A549 (cell line): ENCODE measurements at regions not wholly inside any gene's neighbourhood (a gene's known extent, or its start where the extent isn't known, plus 50 kb on each side); places are given as distances from the start of the nearest gene placed in this dataset.

Source experiments
- ATAC-seq, 2 experiments: fragments of 200-7000 bp in 1 of 2; fragments of >200 bp in 1 of 2; cut with Nextera tagmentation in 1 of 2; cut with Tn5 transposase in 1 of 2; 3 replicates each; pipeline versions ENCODE4 v1.8.0 to v1.9.1; 2018 to 2020; ENCODE audit warnings: mild to moderate bottlenecking in 1 of 2, moderate library complexity in 1 of 2
- CTCF ChIA-PET: fragments of 300-600 bp; sonication (Branson Sonifier 250); formaldehyde crosslinking; extraction: SDS; loops from one replicate; lab custom pipeline; 2021; ENCODE audit warnings: antibody characterized with exemption, inconsistent platforms; lab: Yijun Ruan, JAX
- POLR2A ChIA-PET: fragments of 350-600 bp; formaldehyde crosslinking; extraction: SDS; loops from one replicate; lab custom pipeline; 2021; ENCODE audit warnings: antibody characterized with exemption, inconsistent platforms; lab: Yijun Ruan, JAX
- DNase-seq, 2 experiments: peaks; one replicate each; pipeline versions ENCODE4 v3.0.0 to v3.0.0-alpha.2; 2011 to 2016; ENCODE audit warnings: low read depth in 1 of 2, low spot score in 1 of 2
- FAIRE-seq: peaks from 2 replicates; lab custom pipeline; 2011; peaks lifted over from hg19 to GRCh38; lab: Jason Lieb, UNC
- H3K27ac ChIP-seq, 2 experiments: fragments of >200 bp; sonication (Bioruptor Twin); formaldehyde crosslinking; 3 replicates each; pipeline ENCODE4 v1.5.1; 2016 to 2017
- H3K4me1 ChIP-seq: fragments of >200 bp; sonication (Bioruptor Twin); formaldehyde crosslinking; 3 replicates; pipeline ENCODE4 v1.6.1; 2016
- H3K4me2 ChIP-seq: fragments of >200 bp; sonication (Bioruptor Twin); formaldehyde crosslinking; 3 replicates; pipeline ENCODE4 v1.6.1; 2016
- H3K4me3 ChIP-seq: fragments of >200 bp; sonication (Bioruptor Twin); formaldehyde crosslinking; 3 replicates; pipeline ENCODE4 v1.5.1; 2016
- H3K9me3 ChIP-seq: fragments of >200 bp; sonication (Bioruptor Twin); formaldehyde crosslinking; 3 replicates; pipeline ENCODE4 v1.6.1; 2016
- BHLHE40 ChIP-seq: IDR thresholded peaks from 2 replicates; pipeline ENCODE4 v1.6.1; 2012; ENCODE audit warnings: low read depth, low read length, inconsistent platforms
- CHD2 ChIP-seq: fragments of 150-350 bp; IDR thresholded peaks from 2 replicates; pipeline ENCODE4 v1.6.1; 2014; ENCODE audit warnings: low read length; ENCODE audit not compliant: partially characterized antibody
- CHD4 ChIP-seq: fragments of 200-600 bp; sonication (generic); IDR thresholded peaks from 2 replicates; pipeline ENCODE4 v1.6.1; 2016; ENCODE audit warnings: antibody characterized with exemption, mild to moderate bottlenecking, borderline replicate concordance
- EHMT2 ChIP-seq: fragments of 200-600 bp; sonication (generic); IDR thresholded peaks from 2 replicates; pipeline ENCODE4 v1.6.1; 2016; ENCODE audit warnings: antibody characterized with exemption, low read depth, mild to moderate bottlenecking, moderate library complexity
- EP300 ChIP-seq, 2 experiments: fragments of >200 bp; sonication (Bioruptor Twin); formaldehyde crosslinking; IDR thresholded peaks; 2 replicates in 1 of 2; 3 replicates in 1 of 2; pipeline ENCODE4 v1.6.1; 2016 to 2017
- FOSB ChIP-seq: fragments of 250-450 bp; sonication (Bioruptor Pico); IDR thresholded peaks from 2 replicates; pipeline ENCODE4 v1.5.0; 2020; ENCODE audit warnings: mild to moderate bottlenecking, moderate library complexity
- FOSL2 ChIP-seq, 2 experiments: fragments of 450-650 bp in 1 of 2; fragments of >200 bp in 1 of 2; sonication (Bioruptor Twin) in 1 of 2; formaldehyde crosslinking; IDR thresholded peaks; 2 replicates each; pipeline versions ENCODE4 v1.5.0 to v1.6.1; 2016 to 2020; ENCODE audit warnings: mild to moderate bottlenecking in 1 of 2, moderate library complexity in 1 of 2
- HEYL ChIP-seq: fragments of 250-450 bp; sonication (Bioruptor Pico); IDR thresholded peaks from 2 replicates; pipeline ENCODE4 v1.8.0; 2021; ENCODE audit warnings: mild to moderate bottlenecking, moderate library complexity
- HOXB13 ChIP-seq: fragments of 250-450 bp; sonication (Bioruptor Pico); IDR thresholded peaks from 2 replicates; pipeline ENCODE4 v1.5.0; 2020; ENCODE audit warnings: low read depth, mild to moderate bottlenecking, moderate library complexity
- JUNB ChIP-seq: fragments of >200 bp; sonication (Bioruptor Twin); formaldehyde crosslinking; IDR thresholded peaks from 2 replicates; pipeline ENCODE4 v1.6.1; 2016
- MAFK ChIP-seq: fragments of 450-650 bp; IDR thresholded peaks from 2 replicates; pipeline ENCODE4 v1.6.1; 2014; ENCODE audit not compliant: partially characterized antibody
- NR3C1 ChIP-seq: fragments of >200 bp; sonication (Bioruptor Twin); formaldehyde crosslinking; IDR thresholded peaks from 3 replicates; pipeline ENCODE4 v1.6.1; 2017
- POLR2A ChIP-seq: IDR thresholded peaks from 2 replicates; pipeline ENCODE4 v1.6.1; 2012; ENCODE audit warnings: mild to moderate bottlenecking, low read length
- POLR2AphosphoS2 ChIP-seq: conservative IDR thresholded peaks from 2 replicates; pipeline ENCODE4 v1.6.1; 2012; ENCODE audit warnings: low read length, improper control_type of control experiment, inconsistent platforms
- RARB ChIP-seq: fragments of 250-450 bp; sonication (Bioruptor Pico); IDR thresholded peaks from 2 replicates; pipeline ENCODE4 v1.8.0; 2021; ENCODE audit warnings: mild to moderate bottlenecking, moderate library complexity
- RCOR1 ChIP-seq: fragments of 150-350 bp; IDR thresholded peaks from 2 replicates; pipeline ENCODE4 v1.6.1; 2014; ENCODE audit warnings: antibody characterized with exemption, low read length, low read depth
- RFX5 ChIP-seq: fragments of 450-650 bp; IDR thresholded peaks from 2 replicates; pipeline ENCODE4 v1.7.1; 2014; ENCODE audit warnings: antibody characterized with exemption, mild to moderate bottlenecking, moderate library complexity
- SMC3 ChIP-seq: fragments of >200 bp; sonication (Bioruptor Twin); formaldehyde crosslinking; IDR thresholded peaks from 3 replicates; pipeline ENCODE4 v1.6.1; 2018; ENCODE audit warnings: inconsistent platforms
- SREBF2 ChIP-seq: fragments of 450-650 bp; IDR thresholded peaks from 2 replicates; pipeline ENCODE4 v1.6.1; 2014; ENCODE audit warnings: mild to moderate bottlenecking, moderate library complexity
- TP53 ChIP-seq: fragments of 250-450 bp; sonication (Bioruptor Pico); IDR thresholded peaks from 2 replicates; pipeline ENCODE4 v1.5.0; 2021; ENCODE audit warnings: mild to moderate bottlenecking, moderate library complexity
- ZC3H11A ChIP-seq: fragments of 450-650 bp; IDR thresholded peaks from 2 replicates; pipeline ENCODE4 v1.6.1; 2014; ENCODE audit warnings: antibody characterized with exemption, mild to moderate bottlenecking
- ZSCAN20 ChIP-seq: fragments of 250-450 bp; sonication (Bioruptor Pico); IDR thresholded peaks from 2 replicates; pipeline ENCODE4 v1.8.0; 2022; ENCODE audit warnings: mild to moderate bottlenecking, moderate library complexity
- WGBS: methylation state at CpG from one replicate; pipeline ENCODE4 v1.1.6; 2017; ENCODE audit errors: missing lambda C conversion rate; 5-methylcytosine and 5-hydroxymethylcytosine counted together
- TF ChIP-seq, protein P1 (sequence below): fragments of >200 bp; sonication (Bioruptor Twin); formaldehyde crosslinking; IDR thresholded peaks from 3 replicates; pipeline ENCODE4 v1.5.1; 2016
- TF ChIP-seq, protein P2 (sequence below): IDR thresholded peaks from 2 replicates; pipeline ENCODE4 v1.6.1; 2012; ENCODE audit warnings: low read depth, borderline replicate concordance
- TF ChIP-seq, protein P3 (sequence below): fragments of 450-650 bp; IDR thresholded peaks from 2 replicates; pipeline ENCODE4 v1.6.1; 2014; ENCODE audit warnings: antibody characterized with exemption
- TF ChIP-seq, protein P4 (sequence below): fragments of 200-600 bp; sonication (generic); IDR thresholded peaks from 2 replicates; pipeline ENCODE4 v1.6.1; 2016; ENCODE audit warnings: antibody characterized with exemption, mild to moderate bottlenecking, moderate library complexity
- TF ChIP-seq, protein P5 (sequence below): fragments of 150-350 bp; IDR thresholded peaks from 2 replicates; pipeline ENCODE4 v1.6.1; 2014; ENCODE audit warnings: low read depth, mild to moderate bottlenecking, low read length

DNA sequence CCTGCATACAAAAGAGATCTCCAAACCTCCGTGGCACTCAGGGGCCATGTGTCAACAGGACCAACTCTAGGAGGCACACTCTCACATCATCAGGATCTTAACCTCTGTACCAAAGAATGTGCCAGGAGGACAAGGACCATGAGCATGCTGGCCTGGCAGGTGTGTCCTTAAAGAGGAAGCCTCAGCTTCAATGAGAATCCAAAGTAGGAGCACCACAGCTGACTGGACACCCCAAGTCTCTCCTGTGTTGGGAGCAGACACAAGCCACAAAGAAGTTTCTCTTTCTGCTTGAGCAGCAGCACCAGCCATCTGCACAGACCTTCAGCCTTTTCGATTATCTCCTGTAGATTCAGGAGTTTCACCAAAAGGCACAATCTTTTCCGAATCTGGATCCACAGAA, 1734.5 kb downstream of the TP53TG3F start:
- DNase-seq, result no peak
- Histone ChIP-seq H3K4me3 (no peak overlapping the region), H3K4me1 (no peaks in the 10 kb centered on the region), H3K4me2 (no peak overlapping the region), H3K9me3 (no peaks in the 10 kb centered on the region), H3K27ac (no peak overlapping the region)
- FAIRE-seq, result no peak
- 0% methylated on average over 3 of the region's 3 CpGs for WGBS
- no peak for TF ChIP-seq RARB
- TF ChIP-seq, protein P1, sequence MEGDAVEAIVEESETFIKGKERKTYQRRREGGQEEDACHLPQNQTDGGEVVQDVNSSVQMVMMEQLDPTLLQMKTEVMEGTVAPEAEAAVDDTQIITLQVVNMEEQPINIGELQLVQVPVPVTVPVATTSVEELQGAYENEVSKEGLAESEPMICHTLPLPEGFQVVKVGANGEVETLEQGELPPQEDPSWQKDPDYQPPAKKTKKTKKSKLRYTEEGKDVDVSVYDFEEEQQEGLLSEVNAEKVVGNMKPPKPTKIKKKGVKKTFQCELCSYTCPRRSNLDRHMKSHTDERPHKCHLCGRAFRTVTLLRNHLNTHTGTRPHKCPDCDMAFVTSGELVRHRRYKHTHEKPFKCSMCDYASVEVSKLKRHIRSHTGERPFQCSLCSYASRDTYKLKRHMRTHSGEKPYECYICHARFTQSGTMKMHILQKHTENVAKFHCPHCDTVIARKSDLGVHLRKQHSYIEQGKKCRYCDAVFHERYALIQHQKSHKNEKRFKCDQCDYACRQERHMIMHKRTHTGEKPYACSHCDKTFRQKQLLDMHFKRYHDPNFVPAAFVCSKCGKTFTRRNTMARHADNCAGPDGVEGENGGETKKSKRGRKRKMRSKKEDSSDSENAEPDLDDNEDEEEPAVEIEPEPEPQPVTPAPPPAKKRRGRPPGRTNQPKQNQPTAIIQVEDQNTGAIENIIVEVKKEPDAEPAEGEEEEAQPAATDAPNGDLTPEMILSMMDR, result no peak
- TF ChIP-seq, protein P2, sequence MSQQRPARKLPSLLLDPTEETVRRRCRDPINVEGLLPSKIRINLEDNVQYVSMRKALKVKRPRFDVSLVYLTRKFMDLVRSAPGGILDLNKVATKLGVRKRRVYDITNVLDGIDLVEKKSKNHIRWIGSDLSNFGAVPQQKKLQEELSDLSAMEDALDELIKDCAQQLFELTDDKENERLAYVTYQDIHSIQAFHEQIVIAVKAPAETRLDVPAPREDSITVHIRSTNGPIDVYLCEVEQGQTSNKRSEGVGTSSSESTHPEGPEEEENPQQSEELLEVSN, result no peak
- TF ChIP-seq, protein P3, sequence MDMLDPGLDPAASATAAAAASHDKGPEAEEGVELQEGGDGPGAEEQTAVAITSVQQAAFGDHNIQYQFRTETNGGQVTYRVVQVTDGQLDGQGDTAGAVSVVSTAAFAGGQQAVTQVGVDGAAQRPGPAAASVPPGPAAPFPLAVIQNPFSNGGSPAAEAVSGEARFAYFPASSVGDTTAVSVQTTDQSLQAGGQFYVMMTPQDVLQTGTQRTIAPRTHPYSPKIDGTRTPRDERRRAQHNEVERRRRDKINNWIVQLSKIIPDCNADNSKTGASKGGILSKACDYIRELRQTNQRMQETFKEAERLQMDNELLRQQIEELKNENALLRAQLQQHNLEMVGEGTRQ, result no peak
- TF ChIP-seq EP300 (IDR thresholded peaks at IDR 0.05), result no peak
- no peak for TF ChIP-seq ZSCAN20 (CRISPR knock-in tag)
- TF ChIP-seq FOSB (CRISPR knock-in tag), result no peak
- TF ChIP-seq HOXB13 (CRISPR knock-in tag), result no peak
- TF ChIP-seq JUNB, result no peak
- TF ChIP-seq EHMT2, result no peak
- TF ChIP-seq, protein P4, sequence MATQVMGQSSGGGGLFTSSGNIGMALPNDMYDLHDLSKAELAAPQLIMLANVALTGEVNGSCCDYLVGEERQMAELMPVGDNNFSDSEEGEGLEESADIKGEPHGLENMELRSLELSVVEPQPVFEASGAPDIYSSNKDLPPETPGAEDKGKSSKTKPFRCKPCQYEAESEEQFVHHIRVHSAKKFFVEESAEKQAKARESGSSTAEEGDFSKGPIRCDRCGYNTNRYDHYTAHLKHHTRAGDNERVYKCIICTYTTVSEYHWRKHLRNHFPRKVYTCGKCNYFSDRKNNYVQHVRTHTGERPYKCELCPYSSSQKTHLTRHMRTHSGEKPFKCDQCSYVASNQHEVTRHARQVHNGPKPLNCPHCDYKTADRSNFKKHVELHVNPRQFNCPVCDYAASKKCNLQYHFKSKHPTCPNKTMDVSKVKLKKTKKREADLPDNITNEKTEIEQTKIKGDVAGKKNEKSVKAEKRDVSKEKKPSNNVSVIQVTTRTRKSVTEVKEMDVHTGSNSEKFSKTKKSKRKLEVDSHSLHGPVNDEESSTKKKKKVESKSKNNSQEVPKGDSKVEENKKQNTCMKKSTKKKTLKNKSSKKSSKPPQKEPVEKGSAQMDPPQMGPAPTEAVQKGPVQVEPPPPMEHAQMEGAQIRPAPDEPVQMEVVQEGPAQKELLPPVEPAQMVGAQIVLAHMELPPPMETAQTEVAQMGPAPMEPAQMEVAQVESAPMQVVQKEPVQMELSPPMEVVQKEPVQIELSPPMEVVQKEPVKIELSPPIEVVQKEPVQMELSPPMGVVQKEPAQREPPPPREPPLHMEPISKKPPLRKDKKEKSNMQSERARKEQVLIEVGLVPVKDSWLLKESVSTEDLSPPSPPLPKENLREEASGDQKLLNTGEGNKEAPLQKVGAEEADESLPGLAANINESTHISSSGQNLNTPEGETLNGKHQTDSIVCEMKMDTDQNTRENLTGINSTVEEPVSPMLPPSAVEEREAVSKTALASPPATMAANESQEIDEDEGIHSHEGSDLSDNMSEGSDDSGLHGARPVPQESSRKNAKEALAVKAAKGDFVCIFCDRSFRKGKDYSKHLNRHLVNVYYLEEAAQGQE, result no peak
- no peak for ATAC-seq
- ChIA-PET CTCF (no interaction called here), POLR2A (no interaction called here)

DNA sequence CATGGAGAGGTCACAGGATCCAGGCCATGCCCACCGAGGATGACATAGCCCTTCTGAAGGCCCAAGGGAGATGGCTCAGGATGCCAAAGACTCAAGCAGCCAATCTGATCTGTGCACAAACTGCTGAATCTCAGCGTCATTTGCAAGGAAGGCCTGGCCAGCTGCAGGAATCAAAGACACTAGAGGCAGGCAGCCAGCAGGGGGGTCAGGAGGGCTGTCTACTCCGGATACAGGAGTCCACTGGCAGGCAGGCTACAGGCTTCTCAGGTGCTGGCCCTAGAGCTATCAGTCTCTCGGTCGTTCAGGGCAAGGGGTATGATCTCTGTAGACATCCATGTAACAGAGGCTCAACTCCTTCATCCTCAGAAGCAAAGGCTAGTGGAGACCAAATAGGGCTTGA, 1735.3 kb downstream of the TP53TG3F start:
- Histone ChIP-seq H3K4me1 (no peaks in the 10 kb centered on the region), H3K4me3 (no peak overlapping the region), H3K4me2 (no peak overlapping the region), H3K9me3 (no peaks in the 10 kb centered on the region), H3K27ac (no peak overlapping the region)
- CTCF ChIA-PET, result no interaction called here
- FAIRE-seq (no peak), DNase-seq (no peak), ATAC-seq (no peak)
- POLR2A ChIA-PET, result no interaction called here
- TF ChIP-seq ZC3H11A (no peak), BHLHE40 (no peak), SMC3 (no peak), FOSL2 (IDR thresholded peaks at IDR 0.05) (no peak), FOSL2 (CRISPR knock-in tag; IDR thresholded peaks at IDR 0.05) (no peak)
- 24% methylated on average over 5 of the region's 5 CpGs for WGBS

DNA sequence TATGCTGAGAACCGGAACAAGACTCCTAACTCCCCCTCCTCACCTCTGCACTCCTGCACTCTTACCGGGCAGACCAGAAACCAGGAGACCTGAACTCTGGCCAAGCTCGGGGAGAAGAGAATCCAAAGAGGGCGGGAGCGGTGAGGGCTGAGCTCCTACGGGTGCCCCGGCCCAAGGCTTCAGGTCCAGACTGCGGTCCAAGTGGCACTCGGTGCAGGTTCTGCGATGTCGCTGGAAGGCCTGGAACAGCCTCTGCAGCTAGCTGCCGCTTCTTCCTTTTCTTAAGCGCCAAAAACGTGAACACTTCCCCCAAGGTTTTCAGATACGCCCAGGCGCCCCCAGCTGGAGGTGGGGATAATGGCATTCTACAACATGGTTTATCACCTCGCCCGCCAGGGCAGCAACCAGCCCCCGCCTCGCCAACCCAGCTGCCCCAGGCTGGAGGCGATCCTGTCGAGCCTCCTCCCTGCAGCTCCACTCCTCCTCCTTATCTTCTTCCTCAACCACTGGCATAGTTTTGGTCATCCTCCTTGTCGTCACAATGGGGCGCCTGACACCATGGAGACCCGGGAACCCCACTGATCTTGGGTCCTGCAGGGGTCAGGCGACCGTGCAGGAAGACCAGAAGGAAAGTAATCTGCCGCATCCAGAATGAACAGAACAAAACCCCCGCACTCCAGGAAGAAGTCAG, 1735.9 kb downstream of the TP53TG3F start:
- DNase-seq (no peak), ATAC-seq (no peak), FAIRE-seq (no peak)
- POLR2A ChIA-PET, result no interaction called here
- no peak overlapping the region for H3K27ac ChIP-seq
- CTCF ChIA-PET, result no interaction called here
- H3K4me2 ChIP-seq, result no peak overlapping the region
- H3K9me3 ChIP-seq, result no peaks in the 10 kb centered on the region
- WGBS, result 26% methylated on average over 19 of the region's 29 CpGs
- no peaks in the 10 kb centered on the region for H3K4me1 ChIP-seq
- H3K4me3 ChIP-seq, result no peak overlapping the region
- no peak for TF ChIP-seq RFX5
- no peak for TF ChIP-seq NR3C1
- no peak for TF ChIP-seq EP300 (IDR thresholded peaks at IDR 0.05)
- TF ChIP-seq FOSL2 (IDR thresholded peaks at IDR 0.05), result no peak
- TF ChIP-seq FOSL2 (CRISPR knock-in tag; IDR thresholded peaks at IDR 0.05), result no peak
- TF ChIP-seq CHD2, result no peak
- no peak for TF ChIP-seq RCOR1
- TF ChIP-seq POLR2A, result no peak
- TF ChIP-seq, protein P5, sequence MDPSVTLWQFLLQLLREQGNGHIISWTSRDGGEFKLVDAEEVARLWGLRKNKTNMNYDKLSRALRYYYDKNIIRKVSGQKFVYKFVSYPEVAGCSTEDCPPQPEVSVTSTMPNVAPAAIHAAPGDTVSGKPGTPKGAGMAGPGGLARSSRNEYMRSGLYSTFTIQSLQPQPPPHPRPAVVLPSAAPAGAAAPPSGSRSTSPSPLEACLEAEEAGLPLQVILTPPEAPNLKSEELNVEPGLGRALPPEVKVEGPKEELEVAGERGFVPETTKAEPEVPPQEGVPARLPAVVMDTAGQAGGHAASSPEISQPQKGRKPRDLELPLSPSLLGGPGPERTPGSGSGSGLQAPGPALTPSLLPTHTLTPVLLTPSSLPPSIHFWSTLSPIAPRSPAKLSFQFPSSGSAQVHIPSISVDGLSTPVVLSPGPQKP, result no peak
- no peak for TF ChIP-seq TP53
- TF ChIP-seq ZSCAN20 (CRISPR knock-in tag), result no peak
- no peak for TF ChIP-seq CHD4
- TF ChIP-seq BHLHE40, result no peak
- no peak for TF ChIP-seq MAFK
- no peak for TF ChIP-seq HEYL (CRISPR knock-in tag)
- no peak for TF ChIP-seq POLR2AphosphoS2
- TF ChIP-seq HOXB13 (CRISPR knock-in tag), result no peak
- TF ChIP-seq SREBF2, result no peak
